Neural cell (in vitro differentiated cells): ENCODE measurements at regions not wholly inside any gene's neighbourhood (a gene's known extent, or its start where the extent isn't known, plus 50 kb on each side); places are given as distances from the start of the nearest gene placed in this dataset.

Experiments
- H2AFZ ChIP-seq: fragments of 200-600, 300-800 bp; sonication (generic), shearing (Covaris generic); 2 replicates; pipeline ENCODE4 v1.6.0; 2014; ENCODE audit warnings: low read depth, mild to moderate bottlenecking, antibody characterized with exemption, low read length, moderate library complexity
- H3F3A ChIP-seq: fragments of 200-600 bp; shearing (Covaris generic); 2 replicates; pipeline ENCODE4 v1.6.1; 2016; ENCODE audit warnings: mild to moderate bottlenecking, moderate library complexity, mixed read lengths, antibody characterized with exemption, low read length; ENCODE audit not compliant: insufficient read depth, poor library complexity, severe bottlenecking
- H3K27ac ChIP-seq: fragments of 200-600, 300-800 bp; sonication (generic), shearing (Covaris generic); 2 replicates; pipeline ENCODE4 v1.5.1; 2014; ENCODE audit warnings: mild to moderate bottlenecking, low read length, moderate library complexity
- H3K27me3 ChIP-seq: fragments of 300-800, 200-600 bp; sonication (generic), shearing (Covaris generic); 2 replicates; pipeline ENCODE4 v1.6.0; 2014; ENCODE audit warnings: mild to moderate bottlenecking, low read depth, low read length, moderate library complexity; ENCODE audit not compliant: insufficient read depth
- H3K36me3 ChIP-seq: fragments of 300-800, 200-600 bp; sonication (generic), shearing (Covaris generic); 2 replicates; pipeline ENCODE4 v1.5.1; 2014; ENCODE audit warnings: mild to moderate bottlenecking, antibody characterized with exemption, low read length, moderate library complexity; ENCODE audit not compliant: insufficient read depth
- H3K4me2 ChIP-seq: fragments of 300-800, 200-600 bp; sonication (generic), shearing (Covaris generic); 2 replicates; pipeline ENCODE4 v1.6.0; 2014; ENCODE audit warnings: mild to moderate bottlenecking, low read length
- H3K4me3 ChIP-seq: fragments of 300-800, 200-600 bp; sonication (generic), shearing (Covaris generic); 2 replicates; pipeline ENCODE4 v1.5.1; 2014; ENCODE audit warnings: mild to moderate bottlenecking, low read length, moderate library complexity
- H3K79me2 ChIP-seq: fragments of 200-600 bp; shearing (Covaris generic); replicated peaks from 2 replicates; pipeline ENCODE4 v1.6.0; 2014; ENCODE audit warnings: mild to moderate bottlenecking, low read length, moderate library complexity; ENCODE audit not compliant: insufficient read depth
- H3K9ac ChIP-seq: fragments of 300-800, 200-600 bp; sonication (generic), shearing (Covaris generic); 2 replicates; pipeline ENCODE4 v1.6.1; 2016; ENCODE audit warnings: mild to moderate bottlenecking, low read length, mixed read lengths
- H3K9me2 ChIP-seq: fragments of 200-600 bp; shearing (Covaris generic); 2 replicates; pipeline ENCODE4 v1.6.1; 2016; ENCODE audit warnings: mild to moderate bottlenecking, low read length, mixed read lengths; ENCODE audit not compliant: insufficient read depth
- H3K9me3 ChIP-seq: fragments of 200-600, 300-800 bp; sonication (generic), shearing (Covaris generic); 2 replicates; pipeline ENCODE4 v1.6.1; 2016; ENCODE audit warnings: mild to moderate bottlenecking, mixed run types, low read length, moderate library complexity, mixed read lengths
- H4K20me1 ChIP-seq: fragments of 200-600 bp; shearing (Covaris generic); 2 replicates; pipeline ENCODE4 v1.6.1; 2016; ENCODE audit warnings: mild to moderate bottlenecking, mixed run types; ENCODE audit not compliant: insufficient read depth
- CTCF ChIP-seq: fragments of 450-650 bp; IDR thresholded peaks from 2 replicates; pipeline ENCODE4 v1.5.1; 2014; ENCODE audit warnings: antibody characterized with exemption, mild to moderate bottlenecking, moderate library complexity; ENCODE audit not compliant: poor library complexity, severe bottlenecking
- EP300 ChIP-seq: fragments of 450-650 bp; conservative IDR thresholded peaks from 2 replicates; pipeline ENCODE4 v1.6.1; 2014; ENCODE audit warnings: antibody characterized with exemption, mild to moderate bottlenecking, moderate library complexity; ENCODE audit not compliant: poor library complexity, severe bottlenecking
- EZH2 ChIP-seq: fragments of 200-600, 300-800 bp; shearing (Covaris generic), sonication (generic); IDR thresholded peaks from 2 replicates; pipeline ENCODE4 v1.6.1; 2014; ENCODE audit warnings: antibody characterized with exemption, low read length, borderline replicate concordance, mild to moderate bottlenecking; ENCODE audit not compliant: insufficient read depth, poor library complexity, severe bottlenecking
- MXI1 ChIP-seq: fragments of 450-650 bp; conservative IDR thresholded peaks from 2 replicates; pipeline ENCODE4 v1.6.1; 2014; ENCODE audit warnings: antibody characterized with exemption, mild to moderate bottlenecking; ENCODE audit not compliant: poor library complexity, severe bottlenecking
- POLR2AphosphoS5 ChIP-seq: IDR thresholded peaks from 2 replicates; pipeline ENCODE4 v1.6.1; 2012
- RAD21 ChIP-seq: fragments of 450-650 bp; conservative IDR thresholded peaks from 2 replicates; pipeline ENCODE4 v1.6.1; 2014; ENCODE audit warnings: antibody characterized with exemption, mild to moderate bottlenecking, moderate library complexity
- REST ChIP-seq: IDR thresholded peaks from 2 replicates; pipeline ENCODE4 v1.6.1; 2012; ENCODE audit warnings: borderline replicate concordance
- SMC3 ChIP-seq: fragments of 450-650 bp; conservative IDR thresholded peaks from 2 replicates; pipeline ENCODE4 v1.6.1; 2014; ENCODE audit warnings: antibody characterized with exemption, mild to moderate bottlenecking, moderate library complexity; ENCODE audit not compliant: poor library complexity
- TAF1 ChIP-seq: IDR thresholded peaks from 2 replicates; pipeline ENCODE4 v1.6.1; 2012; ENCODE audit warnings: low read depth

GRCh38 chr13:34862311-34862710, 79.8 kb upstream of the NBEA start:
- Histone ChIP-seq H4K20me1 (no peaks in the 10 kb centered on the region), H3K4me3 (no peak overlapping the region), H3K27me3 (no peaks in the 10 kb centered on the region), H3K27ac (no peak overlapping the region), H3K4me2 (no peak overlapping the region), H3K9me3 (no peaks in the 10 kb centered on the region), H3K36me3 (no peaks in the 10 kb centered on the region), H2AFZ (no peak overlapping the region), H3K79me2 (no peaks in the 10 kb centered on the region), H3F3A (no peaks in the 10 kb centered on the region), H3K9ac (no peak overlapping the region), H3K9me2 (no peaks in the 10 kb centered on the region)
- TF ChIP-seq POLR2AphosphoS5, result no peak
- no peak for TF ChIP-seq SMC3
- TF ChIP-seq MXI1, result no peak
- no peak for TF ChIP-seq REST
- TF ChIP-seq EZH2, result no peak
- no peak for TF ChIP-seq TAF1
- no peak for TF ChIP-seq EP300
- no peak for TF ChIP-seq RAD21
- no peak for TF ChIP-seq CTCF

GRCh38 chr13:34862716-34863115, 79.4 kb upstream of the NBEA start:
- Histone ChIP-seq H3K9me2 (no peaks in the 10 kb centered on the region), H3K27me3 (no peaks in the 10 kb centered on the region), H4K20me1 (no peaks in the 10 kb centered on the region), H3K36me3 (no peaks in the 10 kb centered on the region), H3K4me3 (no peak overlapping the region), H3K79me2 (no peaks in the 10 kb centered on the region), H2AFZ (no peak overlapping the region), H3K4me2 (no peak overlapping the region), H3K9ac (no peak overlapping the region), H3F3A (no peaks in the 10 kb centered on the region), H3K9me3 (no peaks in the 10 kb centered on the region), H3K27ac (no peak overlapping the region)
- TF ChIP-seq RAD21, result no peak
- TF ChIP-seq REST, result no peak
- no peak for TF ChIP-seq SMC3
- no peak for TF ChIP-seq POLR2AphosphoS5
